OCI-LY1 (cell line): ENCODE measurements at regions not wholly inside any gene's neighbourhood (a gene's known extent, or its start where the extent isn't known, plus 50 kb on each side); places are given as distances from the start of the nearest gene placed in this dataset.

Source experiments
- H2AFZ ChIP-seq: fragments of 200-600 bp; sonication (generic), shearing (Covaris generic); 2 replicates; pipeline ENCODE4 v1.6.0; 2014; ENCODE audit warnings: antibody characterized with exemption, mild to moderate bottlenecking, low read length
- H3F3A ChIP-seq: fragments of 200-600 bp; sonication (generic), shearing (Covaris generic); 2 replicates; pipeline ENCODE4 v1.6.0; 2014; ENCODE audit warnings: mild to moderate bottlenecking, antibody characterized with exemption, low read length, moderate library complexity; ENCODE audit not compliant: insufficient read depth
- H3K27ac ChIP-seq: fragments of 200-600 bp; sonication (generic); 2 replicates; pipeline ENCODE4 v1.5.1; 2014; ENCODE audit warnings: low read length, mixed run types, mild to moderate bottlenecking, low read depth; ENCODE audit not compliant: poor library complexity, severe bottlenecking
- H3K27me3 ChIP-seq: fragments of 200-600 bp; sonication (generic); 2 replicates; pipeline ENCODE4 v1.6.0; 2014; ENCODE audit warnings: antibody characterized with exemption, mild to moderate bottlenecking, low read length, moderate library complexity; ENCODE audit not compliant: insufficient read depth
- H3K36me3 ChIP-seq: fragments of 200-600 bp; sonication (generic); 2 replicates; pipeline ENCODE4 v1.6.1; 2014; ENCODE audit warnings: mild to moderate bottlenecking, antibody characterized with exemption, low read length, moderate library complexity, mixed read lengths; ENCODE audit not compliant: insufficient read depth
- H3K4me1 ChIP-seq: fragments of 200-600 bp; sonication (generic); 2 replicates; pipeline ENCODE4 v1.5.1; 2014; ENCODE audit warnings: mild to moderate bottlenecking, low read length, moderate library complexity; ENCODE audit not compliant: insufficient read depth, severe bottlenecking
- H3K4me2 ChIP-seq: fragments of 200-600 bp; sonication (generic), shearing (Covaris generic); 2 replicates; pipeline ENCODE4 v1.6.1; 2014; ENCODE audit warnings: low read length
- H3K4me3 ChIP-seq: fragments of 200-600 bp; sonication (generic); 2 replicates; pipeline ENCODE4 v1.5.1; 2014; ENCODE audit warnings: low read length, low read depth, mild to moderate bottlenecking, mixed read lengths; ENCODE audit not compliant: poor library complexity, severe bottlenecking
- H3K79me2 ChIP-seq: fragments of 200-600 bp; shearing (Covaris generic); 2 replicates; pipeline ENCODE4 v1.6.1; 2016; ENCODE audit warnings: mixed run types, low read length, mixed read lengths; ENCODE audit not compliant: insufficient read depth
- H3K9ac ChIP-seq: fragments of 200-600 bp; sonication (generic), shearing (Covaris generic); 2 replicates; pipeline ENCODE4 v1.6.1; 2014; ENCODE audit warnings: mild to moderate bottlenecking, low read length, mixed read lengths
- H3K9me2 ChIP-seq: fragments of 200-600 bp; sonication (generic), shearing (Covaris generic); 2 replicates; pipeline ENCODE4 v1.6.1; 2014; ENCODE audit warnings: low read depth, mild to moderate bottlenecking, low read length, mixed read lengths
- H3K9me3 ChIP-seq: fragments of 200-600 bp; shearing (Covaris generic); 2 replicates; pipeline ENCODE4 v1.6.1; 2014; ENCODE audit warnings: low read length, mixed read lengths
- H4K20me1 ChIP-seq: fragments of 200-600 bp; sonication (generic), shearing (Covaris generic); 2 replicates; pipeline ENCODE4 v1.6.0; 2016; ENCODE audit warnings: mild to moderate bottlenecking, low read length; ENCODE audit not compliant: insufficient read depth
- CTCF ChIP-seq: fragments of 200-600 bp; sonication (generic), shearing (Covaris generic); IDR thresholded peaks from 2 replicates; pipeline ENCODE4 v1.5.1; 2017; ENCODE audit warnings: mild to moderate bottlenecking, antibody characterized with exemption, low read length, moderate library complexity, mixed read lengths
- EZH2 ChIP-seq: fragments of 200-600 bp; sonication (generic), shearing (Covaris generic); IDR thresholded peaks from 2 replicates; pipeline ENCODE4 v1.8.0; 2017; ENCODE audit warnings: borderline replicate concordance, mixed run types, mild to moderate bottlenecking, antibody characterized with exemption, low read length, moderate library complexity, mixed read lengths

GRCh38 chr9:80366626-80367025 lies 794.9 kb downstream of the TLE4 start:
- H3K9me3 ChIP-seq = no peaks in the 10 kb centered on the region
- H2AFZ ChIP-seq = no peak overlapping the region
- H3K4me3 ChIP-seq = no peak overlapping the region
- H3K9me2 ChIP-seq = no peaks in the 10 kb centered on the region
- H3K79me2 ChIP-seq = no peaks in the 10 kb centered on the region
- no peaks in the 10 kb centered on the region for H3K27me3 ChIP-seq
- no peak overlapping the region for H3K4me2 ChIP-seq
- no peak overlapping the region for H3K9ac ChIP-seq
- no peak for TF ChIP-seq EZH2
- TF ChIP-seq CTCF = no peak
- no peaks in the 10 kb centered on the region for H3K4me1 ChIP-seq
- no peaks in the 10 kb centered on the region for H3K36me3 ChIP-seq
- no peak overlapping the region for H3K27ac ChIP-seq
- H4K20me1 ChIP-seq = no peaks in the 10 kb centered on the region
- no peaks in the 10 kb centered on the region for H3F3A ChIP-seq

- Histone ChIP-seq H3K9me2 (no peaks in the 10 kb centered on the region), H3K27ac (no peak overlapping the region), H3K9ac (no peak overlapping the region), H3K4me2 (no peak overlapping the region), H3K79me2 (no peaks in the 10 kb centered on the region), H3K4me3 (no peak overlapping the region), H2AFZ (no peak overlapping the region), H3K36me3 (no peaks in the 10 kb centered on the region), H3K4me1 (no peaks in the 10 kb centered on the region), H3K27me3 (no peaks in the 10 kb centered on the region), H4K20me1 (no peaks in the 10 kb centered on the region), H3K9me3 (no peaks in the 10 kb centered on the region), H3F3A (no peaks in the 10 kb centered on the region)
- TF ChIP-seq CTCF (no peak), EZH2 (no peak)
Measured at GRCh38 chr9:80359941-80360881, 788.4 kb downstream of the TLE4 start.

DNA sequence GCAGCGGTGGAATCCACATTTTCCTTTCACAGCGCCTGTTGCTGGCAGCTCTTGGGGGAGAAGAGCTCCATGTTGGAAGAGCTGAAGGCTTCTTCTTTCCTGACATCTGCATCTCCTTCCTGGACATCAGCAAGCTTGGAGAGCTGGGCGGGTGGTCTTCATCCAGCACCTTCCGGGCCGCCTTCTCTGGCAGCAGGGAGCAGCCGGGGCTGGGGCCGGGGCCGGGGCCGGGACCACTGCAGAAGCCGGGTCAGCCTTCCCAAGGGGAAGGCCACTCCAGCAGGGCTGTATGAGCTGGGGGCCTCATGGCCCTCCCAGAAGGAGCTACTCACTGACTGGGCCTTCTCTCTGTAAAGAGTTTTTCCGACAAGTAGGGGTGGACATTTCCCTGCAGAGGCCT lies 787.5 kb downstream of the TLE4 start:
- no peaks in the 10 kb centered on the region for H3K9me3 ChIP-seq
- H2AFZ ChIP-seq = no peak overlapping the region
- no peaks in the 10 kb centered on the region for H3F3A ChIP-seq
- H3K4me1 ChIP-seq = no peaks in the 10 kb centered on the region
- no peaks in the 10 kb centered on the region for H4K20me1 ChIP-seq
- no peaks in the 10 kb centered on the region for H3K27me3 ChIP-seq
- no peaks in the 10 kb centered on the region for H3K36me3 ChIP-seq
- no peaks in the 10 kb centered on the region for H3K79me2 ChIP-seq
- H3K9ac ChIP-seq = no peak overlapping the region
- H3K4me2 ChIP-seq = no peak overlapping the region
- no peak overlapping the region for H3K4me3 ChIP-seq
- no peaks in the 10 kb centered on the region for H3K9me2 ChIP-seq
- TF ChIP-seq CTCF (no peak), EZH2 (no peak)
- H3K27ac ChIP-seq = no peak overlapping the region
